Body of pancreas (tissue), 4 donors: ENCODE measurements at regions not wholly inside any gene's neighbourhood (a gene's known extent, or its start where the extent isn't known, plus 50 kb on each side); places are given as distances from the start of the nearest gene placed in this dataset.
A peak's percentile ranks its signal among the peaks of the same experiment; 100 is the strongest.

ENCODE experiments used
- ATAC-seq: fragments of 150-250 bp; one replicate; pipeline ENCODE4 v1.9.1; 2016
- DNase-seq, 4 donors: peaks; one replicate each; pipeline ENCODE4 v3.0.0-alpha.2; 2019
- H3K27ac ChIP-seq, 4 donors: fragments of 200-600 bp; sonication (generic); 1 replicate in 3 of 4; 2 replicates in 1 of 4; pipeline versions ENCODE4 v1.5.1 to v1.6.1; 2016 to 2019; ENCODE audit warnings: mild to moderate bottlenecking in 1 of 4, mixed read lengths in 1 of 4, moderate library complexity in 1 of 4
- H3K27me3 ChIP-seq, 2 donors: fragments of 200-600 bp; sonication (generic); one replicate each; pipeline ENCODE4 v1.6.0; 2016; ENCODE audit warnings: mild to moderate bottlenecking in 1 of 2
- H3K36me3 ChIP-seq, 2 donors: fragments of 200-600 bp; sonication (generic); replicated peaks in 1 of 2; 2 replicates each; pipeline ENCODE4 v1.5.1; 2016; ENCODE audit warnings: low read depth in 2 of 2; ENCODE audit not compliant: insufficient read depth in 1 of 2
- H3K4me1 ChIP-seq: fragments of 200-600 bp; sonication (generic); one replicate; pipeline ENCODE4 v1.6.0; 2016
- H3K4me3 ChIP-seq, 2 donors: fragments of 200-600 bp; sonication (generic); 1 replicate in 1 of 2; 2 replicates in 1 of 2; pipeline ENCODE4 v1.5.1; 2016 to 2019
- H3K9me3 ChIP-seq, 3 donors: fragments of 200-600 bp; sonication (generic); 1 replicate in 2 of 3; 2 replicates in 1 of 3; pipeline ENCODE4 v1.5.1; 2016
- POLR2A ChIP-seq, 3 donors: fragments of 450-650 bp; IDR thresholded peaks; one replicate each; pipeline ENCODE4 v1.6.1; 2016; ENCODE audit warnings: antibody characterized with exemption in 3 of 3, mild to moderate bottlenecking in 2 of 3
- WGBS, 2 donors: methylation state at CpG; one replicate each; pipeline ENCODE4 v1.1.5; 2017; 5-methylcytosine and 5-hydroxymethylcytosine counted together
- intact Hi-C: fragments of 100-400 bp; cut with DNase I; formaldehyde crosslinking; loops from one replicate; pipeline ENCODE4 v1.15.1; 2023
- TF ChIP-seq, protein P1 (sequence below), 7 experiments: fragments of 450-650 bp in 4 of 7; fragments of 200-600 bp in 3 of 7; sonication (generic) in 3 of 7; IDR thresholded peaks; one replicate each; pipeline ENCODE4 v1.5.1; 2016 to 2019; ENCODE audit warnings: antibody characterized with exemption in 7 of 7

DNA sequence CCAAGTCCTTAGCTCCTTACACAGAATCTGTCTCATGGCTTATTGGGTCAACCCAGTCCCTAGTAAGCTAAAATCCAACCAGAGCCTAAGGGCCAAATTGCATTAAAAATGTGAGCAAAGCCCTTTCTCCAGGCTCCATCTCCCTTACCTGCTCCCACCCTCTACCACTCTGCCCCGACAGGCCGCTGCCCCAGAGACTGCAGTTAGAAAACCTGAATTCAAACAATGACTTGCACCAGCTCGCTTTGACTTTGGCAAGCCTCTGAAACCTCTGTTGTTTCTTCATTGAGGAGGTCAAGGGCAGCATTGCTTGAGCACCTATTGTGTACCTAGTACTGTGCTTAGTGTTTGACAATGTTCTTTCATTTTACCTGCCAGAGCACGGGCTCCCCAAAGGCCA is 188.1 kb upstream of the PMEPA1 start:
- Histone ChIP-seq H3K4me1 (peaks cover 6% of the 10 kb centered on the region), H3K27ac (no peak overlapping the region), H3K27me3 (no peaks in the 10 kb centered on the region), H3K4me3 (no peak overlapping the region), H3K36me3 (no peaks in the 10 kb centered on the region), H3K9me3 (no peaks in the 10 kb centered on the region)
- DNase-seq (no peak), ATAC-seq (no peak)
- TF ChIP-seq POLR2A (IDR thresholded peaks at IDR 0.05): no peak
- TF ChIP-seq, protein P1, sequence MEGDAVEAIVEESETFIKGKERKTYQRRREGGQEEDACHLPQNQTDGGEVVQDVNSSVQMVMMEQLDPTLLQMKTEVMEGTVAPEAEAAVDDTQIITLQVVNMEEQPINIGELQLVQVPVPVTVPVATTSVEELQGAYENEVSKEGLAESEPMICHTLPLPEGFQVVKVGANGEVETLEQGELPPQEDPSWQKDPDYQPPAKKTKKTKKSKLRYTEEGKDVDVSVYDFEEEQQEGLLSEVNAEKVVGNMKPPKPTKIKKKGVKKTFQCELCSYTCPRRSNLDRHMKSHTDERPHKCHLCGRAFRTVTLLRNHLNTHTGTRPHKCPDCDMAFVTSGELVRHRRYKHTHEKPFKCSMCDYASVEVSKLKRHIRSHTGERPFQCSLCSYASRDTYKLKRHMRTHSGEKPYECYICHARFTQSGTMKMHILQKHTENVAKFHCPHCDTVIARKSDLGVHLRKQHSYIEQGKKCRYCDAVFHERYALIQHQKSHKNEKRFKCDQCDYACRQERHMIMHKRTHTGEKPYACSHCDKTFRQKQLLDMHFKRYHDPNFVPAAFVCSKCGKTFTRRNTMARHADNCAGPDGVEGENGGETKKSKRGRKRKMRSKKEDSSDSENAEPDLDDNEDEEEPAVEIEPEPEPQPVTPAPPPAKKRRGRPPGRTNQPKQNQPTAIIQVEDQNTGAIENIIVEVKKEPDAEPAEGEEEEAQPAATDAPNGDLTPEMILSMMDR (IDR thresholded peaks at IDR 0.05): no peak
- intact Hi-C loops: no loop called here
- WGBS, 2 donors: 86 to 92% methylated on average over 4 of the region's 4 CpGs

DNA sequence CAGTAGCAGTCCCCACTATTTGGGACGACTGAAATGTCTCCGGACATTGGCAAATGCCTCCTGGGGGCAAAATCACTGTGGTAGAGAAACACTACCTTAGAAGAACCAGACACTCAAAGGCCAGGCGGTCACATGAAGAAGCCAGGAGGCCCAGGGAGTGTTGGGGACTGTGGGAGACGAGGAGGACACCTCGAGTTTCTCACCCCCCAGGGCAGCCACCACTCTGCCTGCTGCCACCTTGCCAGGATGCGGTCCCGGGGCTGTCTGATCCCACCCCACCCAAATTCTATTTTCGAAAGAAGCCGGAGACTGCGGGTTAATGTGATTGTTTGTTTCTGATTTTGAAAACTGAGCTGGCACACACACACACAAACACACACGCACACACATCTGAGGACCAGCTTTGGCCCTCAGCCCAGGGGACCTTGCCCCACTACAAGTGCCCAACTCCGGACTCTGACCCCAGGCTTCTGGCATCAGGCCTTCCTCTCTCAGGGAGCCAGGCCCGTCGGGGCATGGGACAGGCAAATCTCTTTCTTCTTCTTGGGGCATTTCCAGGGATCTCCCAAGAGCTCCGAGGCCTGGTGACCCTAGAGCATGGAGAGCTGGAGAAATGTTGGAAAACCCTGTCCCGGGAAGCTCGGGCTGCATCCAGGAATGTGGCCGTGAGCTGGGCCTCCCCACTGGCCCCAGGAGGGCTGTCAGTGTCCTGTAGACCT is 187.5 kb upstream of the PMEPA1 start:
- Histone ChIP-seq H3K4me1 (peaks cover 6% of the 10 kb centered on the region), H3K4me3 (no peak overlapping the region), H3K9me3 (no peaks in the 10 kb centered on the region), H3K27ac (no peak overlapping the region), H3K27me3 (no peaks in the 10 kb centered on the region), H3K36me3 (no peaks in the 10 kb centered on the region)
- peak; percentile 16 to 55 (median 42) for DNase-seq
- intact Hi-C loops: no loop called here
- 54 to 67% methylated on average over 14 to 18 of the region's 18 CpGs for WGBS, 2 donors
- TF ChIP-seq, protein P1 (IDR thresholded peaks at IDR 0.05): no peak
- no peak for TF ChIP-seq POLR2A (IDR thresholded peaks at IDR 0.05)
- ATAC-seq: peak; percentile 66

DNA sequence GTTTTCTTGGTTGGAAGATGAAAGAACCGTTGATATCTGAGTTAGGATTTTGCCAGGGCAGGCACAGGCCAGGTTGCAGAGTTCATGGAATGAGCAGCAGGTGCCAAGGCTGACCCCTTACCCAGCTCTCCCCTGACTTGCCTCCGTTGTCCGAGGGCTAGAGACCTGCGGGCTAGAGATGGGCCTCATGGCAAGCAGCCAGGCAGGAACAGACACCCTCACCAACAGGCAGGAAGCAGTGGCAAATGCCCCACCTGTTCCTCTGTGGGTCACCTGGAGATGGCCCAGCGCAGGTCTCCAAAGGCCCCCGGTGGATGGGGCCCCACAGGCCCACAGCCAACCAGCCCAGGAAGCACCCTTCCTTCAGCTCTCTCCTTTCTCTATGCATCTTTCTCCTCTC is 186.7 kb upstream of the PMEPA1 start:
- TF ChIP-seq, protein P1 (IDR thresholded peaks at IDR 0.05): no peak
- TF ChIP-seq POLR2A (IDR thresholded peaks at IDR 0.05): no peak
- Histone ChIP-seq H3K27me3 (no peaks in the 10 kb centered on the region), H3K36me3 (no peaks in the 10 kb centered on the region), H3K9me3 (no peaks in the 10 kb centered on the region), H3K4me3 (no peak overlapping the region), H3K27ac (no peak overlapping the region), H3K4me1 (peaks cover 6% of the 10 kb centered on the region)
- intact Hi-C loops: no loop called here
- WGBS, 2 donors: 85 to 90% methylated on average over 2 to 6 of the region's 6 CpGs
- ATAC-seq: no peak
- peak in 1 of 4 donors; percentile 12 for DNase-seq

DNA sequence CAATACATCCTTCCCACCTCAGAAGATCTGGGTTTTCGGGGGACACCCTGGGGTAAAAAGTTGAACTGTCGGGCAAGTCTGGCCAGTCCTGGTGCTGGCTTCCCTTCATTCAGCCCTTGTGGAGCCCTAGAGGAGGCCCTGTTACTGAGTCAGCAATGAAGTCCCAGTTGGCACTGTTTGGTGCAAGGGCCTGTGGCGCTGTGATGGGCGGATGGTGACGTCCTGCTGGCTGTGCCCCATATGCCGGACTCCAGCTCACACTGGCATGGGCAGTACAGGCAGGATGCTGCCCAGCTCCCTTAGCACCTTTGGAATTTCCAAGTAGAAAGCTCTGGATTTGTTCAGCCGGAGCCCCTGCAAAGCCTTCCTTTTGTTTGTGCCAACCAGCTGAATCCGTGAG is 186.2 kb upstream of the PMEPA1 start:
- H3K9me3 ChIP-seq: no peaks in the 10 kb centered on the region
- peaks cover 6% of the 10 kb centered on the region for H3K4me1 ChIP-seq
- WGBS, 2 donors: 82 to 86% methylated on average over 7 to 8 of the region's 8 CpGs
- H3K4me3 ChIP-seq: no peak overlapping the region
- H3K27me3 ChIP-seq: no peaks in the 10 kb centered on the region
- H3K27ac ChIP-seq: no peak overlapping the region
- intact Hi-C loops: no loop called here
- DNase-seq: no peak
- ATAC-seq: no peak
- TF ChIP-seq, protein P1 (IDR thresholded peaks at IDR 0.05): no peak
- no peak for TF ChIP-seq POLR2A (IDR thresholded peaks at IDR 0.05)
- H3K36me3 ChIP-seq: no peaks in the 10 kb centered on the region
